NCI-H69 (cell line): ENCODE measurements at regions not wholly inside any gene's neighbourhood (a gene's known extent, or its start where the extent isn't known, plus 50 kb on each side); places are given as distances from the start of the nearest gene placed in this dataset.

Source experiments
- DNase-seq: peaks from one replicate; lab custom pipeline; 2025; lab: John Stamatoyannopoulos, UW

GRCh38 chr10:3542185-3542611, 242.8 kb downstream of the KLF6 start:
- DNase-seq = no peak

GRCh38 chr10:3539696-3540383, 245.2 kb downstream of the KLF6 start:
- DNase-seq = no peak

GRCh38 chr10:3538656-3539531, 246.1 kb downstream of the KLF6 start:
- DNase-seq = peak; percentile 70

- DNase-seq = peak; percentile 70
These were observed 246.7 kb downstream of the KLF6 start for GRCh38 chr10:3538291-3538655.

- DNase-seq = peak; percentile 90
These were observed 247.5 kb downstream of the KLF6 start for GRCh38 chr10:3537518-3537917.

GRCh38 chr10:3535001-3535400, 250.0 kb downstream of the KLF6 start:
- DNase-seq = no peak

GRCh38 chr10:3534433-3534832, 250.6 kb downstream of the KLF6 start:
- no peak for DNase-seq

- DNase-seq = no peak
These were observed 251.7 kb downstream of the KLF6 start for GRCh38 chr10:3533296-3533695.

- DNase-seq = no peak
These were observed 252.4 kb downstream of the KLF6 start for GRCh38 chr10:3532644-3533043.

GRCh38 chr10:3531670-3532069, 253.3 kb downstream of the KLF6 start:
- DNase-seq = no peak

- no peak for DNase-seq
These were observed 254.0 kb downstream of the KLF6 start for GRCh38 chr10:3530783-3531645.

- DNase-seq = no peak
These were observed 254.7 kb downstream of the KLF6 start for GRCh38 chr10:3530346-3530745.

GRCh38 chr10:3529691-3530090, 255.3 kb downstream of the KLF6 start:
- no peak for DNase-seq

- no peak for DNase-seq
These were observed 256.1 kb downstream of the KLF6 start for GRCh38 chr10:3528823-3529403.

GRCh38 chr10:3528271-3528670, 256.7 kb downstream of the KLF6 start:
- DNase-seq = no peak

- peak; percentile 29 for DNase-seq
These were observed 257.1 kb downstream of the KLF6 start for GRCh38 chr10:3527869-3528268.

GRCh38 chr10:3526727-3527501, 258.1 kb downstream of the KLF6 start:
- DNase-seq = no peak

- DNase-seq = no peak
These were observed 259.1 kb downstream of the KLF6 start for GRCh38 chr10:3525832-3526449.

GRCh38 chr10:3524086-3524960, 260.7 kb downstream of the KLF6 start:
- no peak for DNase-seq
